K562 (cell line): ENCODE measurements at regions not wholly inside any gene's neighbourhood (a gene's known extent, or its start where the extent isn't known, plus 50 kb on each side); places are given as distances from the start of the nearest gene placed in this dataset.

Source experiments
- ATAC-seq: fragments of 200-7000 bp; cut with Tn5 transposase; 3 replicates; pipeline ENCODE4 v1.9.1; 2020; ENCODE audit warnings: moderate library complexity
- BruUV-seq: library from RNA; stranded (reverse); fragments of 400-500 nt; replicated peaks from 2 replicates; lab custom pipeline; 2021; lab: Mats Ljungman, UMichigan
- CTCF ChIA-PET: fragments of 300-600 bp; formaldehyde crosslinking; extraction: SDS; loops from one replicate; lab custom pipeline; 2021; ENCODE audit warnings: low intra/inter-chr PET ratio; lab: Yijun Ruan, JAX
- POLR2A ChIA-PET: fragments of 300-600, 350-650 bp; sonication (Branson Sonifier 250); formaldehyde crosslinking; extraction: SDS; loops from one replicate; lab custom pipeline; 2021; ENCODE audit warnings: antibody characterized with exemption, inconsistent platforms; lab: Yijun Ruan, JAX
- DNase-seq, 4 experiments: peaks; one replicate each; pipeline versions ENCODE4 v3.0.0 to v3.0.0-alpha.2; 2011 to 2018; ENCODE audit warnings: low spot score in 3 of 4, mixed read lengths in 3 of 4; ENCODE audit errors: extremely low read depth in 1 of 4
- FAIRE-seq: peaks from 2 replicates; lab custom pipeline; 2011; peaks lifted over from hg19 to GRCh38; lab: Jason Lieb, UNC
- H2AFZ ChIP-seq: 2 replicates; pipeline ENCODE4 v1.6.0; 2011; ENCODE audit warnings: low read depth, low read length, control low read depth, inconsistent platforms
- H3K27ac ChIP-seq: fragments of 200-600 bp; 3 replicates; pipeline ENCODE4 v1.8.0; 2011; ENCODE audit warnings: low read depth, mild to moderate bottlenecking, control low read depth, inconsistent platforms, low read length, moderate library complexity, mixed read lengths; ENCODE audit errors: extremely low read depth
- H3K27me3 ChIP-seq, 2 experiments: fragments of 300-600 bp in 1 of 2; 2 replicates in 1 of 2; 3 replicates in 1 of 2; pipeline versions ENCODE4 v1.6.0 to v1.8.0; 2011; ENCODE audit warnings: inconsistent platforms in 2 of 2, low read length in 2 of 2, mild to moderate bottlenecking in 1 of 2, mixed read lengths in 1 of 2, moderate library complexity in 1 of 2; ENCODE audit not compliant: control insufficient read depth in 2 of 2, insufficient read depth in 2 of 2
- H3K36me3 ChIP-seq: fragments of 300-600 bp; 3 replicates; pipeline ENCODE4 v1.8.0; 2011; ENCODE audit warnings: mild to moderate bottlenecking, low read length, inconsistent platforms; ENCODE audit not compliant: control insufficient read depth, insufficient read depth
- H3K4me1 ChIP-seq, 2 experiments: fragments of 200-600 bp in 1 of 2; replicated peaks in 1 of 2; 2 replicates in 1 of 2; 3 replicates in 1 of 2; pipeline versions ENCODE4 v1.5.1 to v1.8.0; 2011; ENCODE audit warnings: inconsistent platforms in 2 of 2, low read length in 2 of 2, mild to moderate bottlenecking in 1 of 2, mixed read lengths in 1 of 2, moderate library complexity in 1 of 2; ENCODE audit not compliant: control insufficient read depth in 2 of 2, insufficient read depth in 2 of 2
- H3K4me2 ChIP-seq: 2 replicates; pipeline ENCODE4 v1.6.1; 2011; ENCODE audit warnings: low read length, control low read depth, inconsistent platforms, mixed read lengths; ENCODE audit not compliant: insufficient read depth
- H3K4me3 ChIP-seq: fragments of 200-600 bp; sonication (generic), shearing (Covaris generic); 2 replicates; pipeline ENCODE4 v1.5.1; 2016; ENCODE audit warnings: control low read depth, inconsistent platforms
- H3K79me2 ChIP-seq: fragments of 200-600 bp; 3 replicates; pipeline ENCODE4 v1.8.0; 2011; ENCODE audit warnings: low read length, inconsistent platforms; ENCODE audit not compliant: control insufficient read depth, insufficient read depth
- H3K9ac ChIP-seq, 2 experiments: 2 replicates each; pipeline versions ENCODE4 v1.6.0 to v1.6.1; 2011; ENCODE audit warnings: low read depth in 2 of 2, low read length in 2 of 2, control low read depth in 1 of 2, inconsistent platforms in 1 of 2, mild to moderate bottlenecking in 1 of 2, mixed read lengths in 1 of 2; ENCODE audit not compliant: insufficient read depth in 1 of 2
- H3K9me1 ChIP-seq: one replicate; pipeline ENCODE4 v1.6.0; 2011; ENCODE audit warnings: inconsistent platforms, mild to moderate bottlenecking, low read length, moderate library complexity; ENCODE audit not compliant: control insufficient read depth, insufficient read depth
- H3K9me3 ChIP-seq: replicated peaks from 2 replicates; pipeline ENCODE4 v1.5.1; 2011; ENCODE audit warnings: low read depth, low read length, inconsistent platforms; ENCODE audit not compliant: control insufficient read depth, insufficient read depth
- H4K20me1 ChIP-seq: replicated peaks from 2 replicates; pipeline ENCODE4 v1.6.1; 2011; ENCODE audit warnings: low read length, inconsistent platforms, mixed read lengths; ENCODE audit not compliant: control insufficient read depth, insufficient read depth
- IRF2 ChIP-seq: sonication (generic); formaldehyde crosslinking; IDR thresholded peaks from 2 replicates; pipeline ENCODE4 v1.8.1; 2022; ENCODE audit warnings: mild to moderate bottlenecking, missing genetic modification reagents
- LCOR ChIP-seq: sonication (generic); formaldehyde crosslinking; IDR thresholded peaks from 2 replicates; pipeline ENCODE4 v1.8.0; 2022; ENCODE audit warnings: mild to moderate bottlenecking, missing genetic modification reagents
- RB1 ChIP-seq: fragments of 450-650 bp; IDR thresholded peaks from 2 replicates; pipeline ENCODE4 v1.6.1; 2017; ENCODE audit warnings: low read depth, mild to moderate bottlenecking
- SRSF3 ChIP-seq: fragments of 200-400 bp; formaldehyde crosslinking; IDR thresholded peaks from 2 replicates; pipeline ENCODE4 v1.6.1; 2016; ENCODE audit warnings: mild to moderate bottlenecking, low read length, moderate library complexity; ENCODE audit not compliant: insufficient read depth
- WGBS: fragments of 100-300 bp; shearing (Covaris generic); methylation state at CpG from one replicate; pipeline ENCODE4 v1.1.6; 2016; ENCODE audit warnings: low coverage, mixed read lengths; ENCODE audit not compliant: insufficient coverage; ENCODE audit errors: missing lambda C conversion rate; 5-methylcytosine and 5-hydroxymethylcytosine counted together
- in situ Hi-C: fragments of 300-500 bp; cut with MboI; formaldehyde crosslinking; loops from 4 replicates; pipeline ENCODE4 v1.15.0; 2018; ENCODE audit warnings: inconsistent platforms, mixed read lengths
- intact Hi-C: fragments of 100-400 bp; cut with micrococcal nuclease; formaldehyde crosslinking; loops from 2 replicates; pipeline ENCODE4 v1.14.2; 2022
- TF ChIP-seq, protein P1 (sequence below): fragments of 250-450 bp; sonication (Bioruptor Pico); IDR thresholded peaks from 2 replicates; pipeline ENCODE4 v1.4.0; 2020; ENCODE audit warnings: mild to moderate bottlenecking, moderate library complexity

DNA sequence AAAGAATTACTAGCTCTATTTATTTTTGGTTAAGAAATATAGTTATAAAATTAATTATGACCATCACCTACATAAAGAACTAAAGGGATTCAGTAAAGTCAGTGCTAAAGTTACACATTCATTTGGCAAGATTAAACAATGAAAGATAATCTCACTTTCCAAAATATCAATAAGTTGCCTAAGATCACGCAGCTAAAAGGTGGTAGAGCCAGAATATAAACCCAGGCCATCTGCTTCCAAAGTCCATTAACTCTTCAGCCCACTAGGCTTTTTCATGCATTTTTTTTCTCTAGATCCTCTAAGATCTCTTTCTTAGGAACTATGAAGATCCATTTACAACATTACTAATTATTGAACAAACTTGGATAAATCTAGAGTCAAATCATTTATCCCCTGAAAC is 66.6 kb upstream of the RND3 start:
- H3K4me1 ChIP-seq, result no peaks in the 10 kb centered on the region
- no peaks in the 10 kb centered on the region for H3K9me1 ChIP-seq
- ChIA-PET POLR2A (no interaction called here), CTCF (interaction anchor here (0.6 kb wide), 1 partner anchor 86 kb away, joined by 6 read pairs; no protein-coding TSS in a partner anchor)
- FAIRE-seq (no peak), DNase-seq (no peak), ATAC-seq (no peak)
- TF ChIP-seq, protein P1, sequence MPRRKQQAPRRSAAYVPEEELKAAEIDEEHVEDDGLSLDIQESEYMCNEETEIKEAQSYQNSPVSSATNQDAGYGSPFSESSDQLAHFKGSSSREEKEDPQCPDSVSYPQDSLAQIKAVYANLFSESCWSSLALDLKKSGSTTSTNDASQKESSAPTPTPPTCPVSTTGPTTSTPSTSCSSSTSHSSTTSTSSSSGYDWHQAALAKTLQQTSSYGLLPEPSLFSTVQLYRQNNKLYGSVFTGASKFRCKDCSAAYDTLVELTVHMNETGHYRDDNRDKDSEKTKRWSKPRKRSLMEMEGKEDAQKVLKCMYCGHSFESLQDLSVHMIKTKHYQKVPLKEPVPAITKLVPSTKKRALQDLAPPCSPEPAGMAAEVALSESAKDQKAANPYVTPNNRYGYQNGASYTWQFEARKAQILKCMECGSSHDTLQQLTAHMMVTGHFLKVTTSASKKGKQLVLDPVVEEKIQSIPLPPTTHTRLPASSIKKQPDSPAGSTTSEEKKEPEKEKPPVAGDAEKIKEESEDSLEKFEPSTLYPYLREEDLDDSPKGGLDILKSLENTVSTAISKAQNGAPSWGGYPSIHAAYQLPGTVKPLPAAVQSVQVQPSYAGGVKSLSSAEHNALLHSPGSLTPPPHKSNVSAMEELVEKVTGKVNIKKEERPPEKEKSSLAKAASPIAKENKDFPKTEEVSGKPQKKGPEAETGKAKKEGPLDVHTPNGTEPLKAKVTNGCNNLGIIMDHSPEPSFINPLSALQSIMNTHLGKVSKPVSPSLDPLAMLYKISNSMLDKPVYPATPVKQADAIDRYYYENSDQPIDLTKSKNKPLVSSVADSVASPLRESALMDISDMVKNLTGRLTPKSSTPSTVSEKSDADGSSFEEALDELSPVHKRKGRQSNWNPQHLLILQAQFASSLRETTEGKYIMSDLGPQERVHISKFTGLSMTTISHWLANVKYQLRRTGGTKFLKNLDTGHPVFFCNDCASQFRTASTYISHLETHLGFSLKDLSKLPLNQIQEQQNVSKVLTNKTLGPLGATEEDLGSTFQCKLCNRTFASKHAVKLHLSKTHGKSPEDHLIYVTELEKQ (CRISPR knock-in tag), result no peak
- TF ChIP-seq IRF2 (no peak), LCOR (CRISPR knock-in tag) (no peak), RB1 (no peak), SRSF3 (no peak)
- intact Hi-C loops, result no loop called here
- no peak overlapping the region for H3K4me2 ChIP-seq
- no peaks in the 10 kb centered on the region for H3K36me3 ChIP-seq
- no peak overlapping the region for H3K9ac ChIP-seq
- no peaks in the 10 kb centered on the region for H3K27me3 ChIP-seq
- no peaks in the 10 kb centered on the region for H4K20me1 ChIP-seq
- H3K79me2 ChIP-seq, result no peaks in the 10 kb centered on the region
- no peak overlapping the region for H3K4me3 ChIP-seq
- no peak overlapping the region for H2AFZ ChIP-seq
- H3K9me3 ChIP-seq, result no peaks in the 10 kb centered on the region
- no TSS peak for BruUV-seq
- H3K27ac ChIP-seq, result no peak overlapping the region
- WGBS, result 0% methylated on average over 1 of the region's 1 CpG
- in situ Hi-C loops, result no loop called here
